Stimulated activated CD8-positive, alpha-beta memory T cell treated with anti-CD3 and anti-CD28 coated beads, Interleukin-4, amount 100 ng/mL, for 48 hours (primary cell): ENCODE measurements at regions not wholly inside any gene's neighbourhood (a gene's known extent, or its start where the extent isn't known, plus 50 kb on each side); places are given as distances from the start of the nearest gene placed in this dataset.
"Not testable (repeated sequence)": the region's sequence is repeated elsewhere in the genome, so short reads cannot be mapped to it uniquely, and the experiment has no call there.

Source experiments
- DNase-seq: peaks from one replicate; pipeline ENCODE4 v3.0.0-alpha.2; 2020

- DNase-seq: no peak
Observed at GRCh38 chr7:51867117-51867516, 550.5 kb upstream of the COBL start.

DNA sequence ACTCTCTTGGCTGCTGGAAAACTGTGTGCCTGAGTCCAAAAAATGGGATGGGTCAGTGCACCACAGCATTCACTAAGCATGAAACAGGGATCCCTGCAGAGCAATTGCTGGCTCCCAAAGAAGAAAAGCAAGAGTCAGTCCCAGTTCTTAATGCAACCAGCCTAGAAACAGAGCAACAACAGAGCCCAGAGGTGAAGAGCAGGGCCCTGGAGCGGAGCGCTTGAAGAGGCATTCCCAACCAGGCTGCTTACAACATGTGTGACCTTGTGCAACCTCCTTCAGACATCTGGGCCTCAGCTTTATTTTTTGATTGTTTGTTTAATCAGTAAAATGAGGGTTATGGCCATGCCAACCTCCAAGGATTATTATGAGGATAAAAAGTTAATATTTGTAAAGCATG, 543.7 kb upstream of the COBL start:
- no peak for DNase-seq

- DNase-seq: no peak
Observed at GRCh38 chr7:51850126-51850525, 533.5 kb upstream of the COBL start.

GRCh38 chr7:51847461-51848134, 531.0 kb upstream of the COBL start:
- no peak for DNase-seq

DNA sequence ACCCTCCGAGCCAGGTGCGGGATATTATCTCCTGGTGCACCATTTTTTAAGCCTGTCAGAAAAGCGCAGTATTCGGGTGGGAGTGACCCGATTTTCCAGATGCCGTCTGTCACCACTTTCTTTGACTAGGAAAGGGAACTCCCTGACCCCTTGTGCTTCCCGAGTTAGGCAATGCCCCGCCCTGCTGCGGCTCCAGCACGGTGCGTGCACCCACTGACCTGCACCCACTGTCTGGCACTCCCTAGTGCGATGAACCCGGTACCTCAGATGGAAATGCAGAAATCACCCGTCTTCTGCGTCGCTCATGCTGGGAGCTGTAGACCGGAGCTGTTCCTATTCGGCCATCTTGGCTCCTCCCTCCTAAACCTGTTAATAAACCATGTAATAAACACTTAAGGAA, 522.5 kb upstream of the COBL start:
- DNase-seq: not testable (repeated sequence)

GRCh38 chr7:51827631-51828030, 511.0 kb upstream of the COBL start:
- no peak for DNase-seq

GRCh38 chr7:51824050-51824449, 507.4 kb upstream of the COBL start:
- no peak for DNase-seq

DNA sequence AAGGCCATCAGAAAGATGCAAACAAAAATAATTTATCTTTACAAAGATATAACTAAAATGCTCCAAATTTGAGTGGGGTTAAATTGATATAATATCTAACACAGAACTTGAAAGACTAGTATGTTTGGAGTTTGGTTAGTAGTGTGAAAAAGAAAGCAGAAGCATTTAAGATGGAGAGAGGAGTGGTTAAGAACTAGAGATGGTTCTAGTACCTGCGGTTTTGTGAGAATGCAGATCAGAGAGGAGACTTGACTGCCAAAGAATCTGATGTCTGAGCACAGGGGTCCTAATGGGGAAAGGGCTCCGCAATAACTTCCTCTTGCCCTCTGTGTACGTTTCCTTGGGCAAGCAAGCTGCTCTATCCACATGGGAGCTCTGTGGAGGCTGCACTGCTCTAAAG, 506.8 kb upstream of the COBL start:
- DNase-seq: no peak

- DNase-seq: no peak
Observed at GRCh38 chr7:51817694-51818225, 501.2 kb upstream of the COBL start.

DNA sequence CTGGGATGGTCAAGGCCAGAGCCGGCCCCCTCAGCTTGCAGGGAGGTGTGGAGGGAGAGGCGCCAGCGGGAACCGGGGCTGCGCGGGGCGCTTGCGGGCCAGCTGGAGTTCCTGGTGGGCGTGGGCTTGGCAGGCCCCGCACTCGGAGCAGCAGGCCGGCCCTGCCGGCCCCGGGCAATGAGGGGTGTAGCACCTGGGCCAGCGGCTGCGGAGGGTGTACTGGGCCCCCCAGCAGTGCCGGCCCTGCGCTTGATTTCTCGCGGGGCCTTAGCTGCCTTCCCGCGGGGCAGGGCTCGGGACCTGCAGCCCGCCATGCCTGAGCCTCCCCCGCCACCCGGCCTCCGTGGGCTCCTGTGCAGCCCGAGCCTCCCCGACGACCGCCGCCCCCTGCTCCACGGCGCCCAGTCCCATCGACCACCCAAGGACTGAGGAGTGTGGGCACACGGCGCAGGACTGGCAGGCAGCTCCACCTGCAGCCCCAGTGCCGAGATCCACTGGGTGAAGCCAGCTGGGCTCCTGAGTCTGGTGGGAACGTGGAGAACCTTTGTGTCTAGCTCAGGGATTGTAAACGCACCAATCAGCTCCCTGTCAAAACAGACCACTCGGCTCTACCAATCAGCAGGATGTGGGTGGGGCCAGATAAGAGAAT, 489.3 kb upstream of the COBL start:
- DNase-seq: not testable (repeated sequence)

DNA sequence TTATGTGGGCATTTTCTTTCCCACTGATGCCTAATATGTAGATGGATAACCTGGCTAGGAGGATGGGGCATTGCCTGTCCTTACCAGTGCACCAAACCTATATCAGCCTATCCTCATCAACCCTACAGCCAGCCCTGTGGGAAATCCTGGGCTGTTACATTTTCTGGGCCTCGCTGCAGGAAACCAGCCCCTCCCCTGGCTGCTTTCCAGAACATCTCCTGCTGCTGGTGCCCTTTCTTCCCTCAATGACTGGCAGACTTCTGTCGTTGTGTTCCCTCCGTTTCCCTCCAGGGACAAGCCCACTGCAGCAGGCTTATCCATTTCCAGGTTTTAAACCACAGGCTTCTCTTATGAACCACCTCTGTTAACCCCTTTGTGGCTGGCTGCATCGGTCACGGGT, 486.1 kb upstream of the COBL start:
- DNase-seq: no peak

DNA sequence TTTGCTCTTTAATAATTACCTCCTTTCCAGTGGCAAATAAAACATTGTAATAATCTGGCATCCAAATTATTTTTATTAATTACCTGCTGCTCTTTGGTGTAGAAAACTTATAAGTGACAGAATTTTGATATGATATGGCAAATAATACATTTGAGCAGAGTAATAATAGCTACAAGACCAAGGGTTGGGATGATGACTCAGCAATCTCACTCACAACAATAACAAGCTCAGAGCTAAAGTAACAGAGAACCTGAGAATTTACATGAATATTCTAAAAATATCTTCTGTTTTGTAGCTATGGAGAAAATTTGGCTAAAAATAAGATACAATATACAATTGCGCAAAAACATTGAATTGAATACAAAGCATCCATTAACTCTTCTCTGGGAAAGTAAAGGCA, 480.8 kb upstream of the COBL start:
- DNase-seq: no peak

DNA sequence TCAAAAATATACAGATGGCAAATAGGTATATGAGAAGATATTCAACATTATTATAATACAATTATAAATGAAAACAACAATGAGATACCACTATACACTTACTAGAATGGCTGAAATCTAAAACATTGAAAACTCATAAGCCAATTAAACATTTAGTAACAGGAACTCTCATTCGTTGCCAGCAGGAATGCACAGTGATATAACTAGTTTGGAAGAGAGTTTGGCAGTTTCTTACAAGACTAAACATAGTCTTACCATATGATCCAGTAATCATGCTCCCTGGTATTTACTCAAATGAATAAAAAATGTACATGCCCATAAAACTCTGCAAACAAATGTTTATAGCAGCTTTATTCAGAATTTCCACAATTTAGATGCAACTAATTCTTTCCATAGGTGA, 476.2 kb upstream of the COBL start:
- no peak for DNase-seq

DNA sequence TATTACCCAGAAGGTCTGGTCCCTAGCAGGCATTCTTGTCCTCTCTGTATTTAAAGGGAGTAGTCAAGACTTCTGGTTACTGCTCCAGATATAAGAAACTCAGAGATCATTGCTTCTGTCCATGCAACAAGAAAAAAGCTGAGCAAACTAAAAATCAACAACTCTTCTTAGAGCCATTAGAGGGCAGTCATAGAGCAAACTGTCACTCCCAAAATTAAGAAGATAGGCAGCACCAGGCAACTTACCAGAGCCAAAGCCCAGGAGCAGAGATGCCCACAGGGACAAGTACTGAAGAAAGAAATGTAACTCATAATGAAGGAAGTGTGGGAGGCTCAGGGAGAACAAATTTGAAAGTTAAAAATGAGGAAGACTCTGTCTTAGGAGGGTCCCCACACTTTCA, 472.9 kb upstream of the COBL start:
- no peak for DNase-seq

- no peak for DNase-seq
Observed at GRCh38 chr7:51786284-51786683, 469.7 kb upstream of the COBL start.

DNA sequence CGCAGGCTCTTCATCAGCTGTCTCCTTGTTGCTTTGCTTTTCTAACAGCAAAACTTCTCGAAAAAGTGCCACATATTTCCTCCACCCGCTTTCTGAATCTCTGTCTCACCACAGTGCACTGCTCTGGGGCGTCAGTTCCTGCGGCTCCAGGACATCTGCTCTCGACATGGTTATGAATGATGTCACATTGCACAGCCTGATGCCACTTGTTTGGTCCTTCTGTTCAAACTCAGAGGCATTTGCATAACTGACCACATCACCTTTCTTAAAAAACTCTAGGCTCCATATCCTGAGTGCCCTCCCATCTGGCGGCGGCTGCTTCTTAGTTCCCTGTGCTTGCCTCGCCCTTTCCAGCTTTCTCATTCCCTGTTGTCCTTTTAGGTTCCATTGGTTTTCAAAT, 469.3 kb upstream of the COBL start:
- DNase-seq: no peak

DNA sequence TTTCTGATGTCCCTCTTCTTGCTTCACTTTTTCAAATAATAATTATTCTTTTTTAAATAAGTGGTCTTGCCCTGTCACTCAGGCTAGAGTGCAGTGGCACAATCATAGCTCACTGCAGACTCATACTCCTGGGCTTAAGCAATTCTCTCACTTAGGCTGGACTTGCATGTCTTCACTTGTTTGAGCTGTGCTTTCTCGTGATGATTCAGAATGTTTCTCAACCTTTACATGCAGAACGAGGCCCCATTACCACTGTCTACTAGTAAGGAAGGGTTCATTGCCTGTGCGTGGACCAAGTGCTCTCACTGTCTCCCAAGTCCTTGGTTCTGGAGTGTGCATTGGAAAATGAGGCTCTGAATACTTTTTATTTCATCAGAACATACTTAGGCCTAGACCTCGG, 468.6 kb upstream of the COBL start:
- no peak for DNase-seq

DNA sequence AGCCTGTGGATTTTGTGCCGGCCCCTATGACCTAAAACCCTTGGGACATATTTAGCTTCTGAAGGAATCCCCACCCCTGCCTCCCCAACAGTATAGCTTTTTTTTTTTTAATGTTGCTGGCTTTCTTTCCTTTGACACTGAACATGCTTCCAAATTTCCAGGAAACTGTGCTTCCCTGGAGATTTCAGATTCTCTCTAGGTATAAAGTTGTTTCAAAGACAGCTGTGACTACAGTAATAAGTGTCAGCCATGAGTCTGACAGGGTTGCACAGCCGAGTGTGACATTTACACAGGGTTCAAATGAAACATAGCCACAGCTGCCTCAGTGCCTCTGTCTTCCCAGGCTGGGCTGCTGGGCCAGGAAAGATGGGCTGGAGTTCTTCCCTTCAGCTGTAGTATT, 466.6 kb upstream of the COBL start:
- DNase-seq: no peak

- DNase-seq: no peak
Observed at GRCh38 chr7:51778121-51778520, 461.5 kb upstream of the COBL start.

GRCh38 chr7:51774178-51774577, 457.6 kb upstream of the COBL start:
- no peak for DNase-seq

DNA sequence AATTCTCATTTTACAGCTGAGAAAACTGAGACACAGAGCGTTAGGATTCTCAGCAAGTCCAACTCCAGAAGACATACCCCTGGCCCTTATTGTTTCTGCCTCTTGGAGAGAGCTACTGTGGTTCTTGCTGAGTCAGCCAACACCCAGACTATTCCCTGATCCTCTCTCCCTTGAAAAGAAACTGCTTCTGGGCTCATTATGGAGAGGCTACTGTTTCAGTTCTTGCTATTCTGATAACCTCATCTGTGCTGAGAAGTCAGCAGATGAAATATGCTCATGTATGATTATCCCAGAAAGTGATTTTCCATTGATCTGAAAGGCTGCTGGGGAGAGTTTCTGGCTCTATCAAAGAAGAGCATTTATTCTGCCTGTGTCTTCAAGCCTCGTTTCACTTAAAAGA, 455.6 kb upstream of the COBL start:
- no peak for DNase-seq

DNA sequence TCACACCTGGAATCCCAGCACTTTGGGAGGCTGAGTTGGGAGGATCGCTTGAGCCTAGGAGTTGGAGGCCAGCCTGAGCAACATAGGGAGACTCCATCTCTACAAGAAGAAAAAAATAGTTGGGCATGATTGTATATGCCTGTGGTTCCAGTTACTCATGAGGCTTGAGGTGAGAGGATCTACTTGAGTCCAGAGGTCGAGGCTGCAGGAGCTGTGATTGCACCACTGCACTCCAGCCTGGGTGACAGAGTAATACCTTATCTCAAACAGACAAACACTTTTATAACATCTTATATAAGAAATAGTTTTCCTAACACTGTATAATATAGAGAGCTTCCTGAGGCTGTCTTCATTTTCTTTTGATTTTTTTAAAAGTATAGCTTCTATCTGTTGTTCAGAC, 448.4 kb upstream of the COBL start:
- DNase-seq: no peak

GRCh38 chr7:51759985-51760384, 443.4 kb upstream of the COBL start:
- no peak for DNase-seq

DNA sequence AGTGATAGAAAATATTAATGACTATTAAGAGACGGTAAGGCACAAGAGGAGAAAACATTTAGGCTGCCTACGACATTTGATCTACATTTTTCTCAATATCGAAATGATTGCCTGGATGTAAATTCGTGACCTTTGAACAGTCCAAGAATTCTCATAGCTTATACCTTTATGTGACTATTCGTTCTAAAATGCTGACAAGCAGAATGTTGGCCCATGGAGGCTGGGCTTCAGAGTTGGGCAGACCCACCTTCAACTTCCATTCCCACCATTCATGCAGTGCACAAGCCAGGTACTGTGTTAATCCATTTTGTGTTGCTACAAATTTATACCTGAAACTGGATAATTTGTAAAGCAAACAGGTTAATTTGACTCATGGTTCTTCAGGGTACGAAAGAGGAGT, 441.4 kb upstream of the COBL start:
- DNase-seq: no peak

- no peak for DNase-seq
Observed at GRCh38 chr7:51732951-51733350, 416.3 kb upstream of the COBL start.
